A673 (cell line): ENCODE measurements at regions not wholly inside any gene's neighbourhood (a gene's known extent, or its start where the extent isn't known, plus 50 kb on each side); places are given as distances from the start of the nearest gene placed in this dataset.

Source experiments
- CTCF ChIP-seq: fragments of 300-800, 200-600 bp; sonication (generic); conservative IDR thresholded peaks from 2 replicates; pipeline ENCODE4 v1.5.1; 2017; ENCODE audit warnings: low read depth, mild to moderate bottlenecking, antibody characterized with exemption, low read length, moderate library complexity, mixed read lengths
- EZH2 ChIP-seq: fragments of 200-600 bp; sonication (generic); IDR thresholded peaks from 2 replicates; pipeline ENCODE4 v1.6.1; 2017; ENCODE audit warnings: borderline replicate concordance, low read depth, mild to moderate bottlenecking, mixed read lengths, antibody characterized with exemption, low read length; ENCODE audit not compliant: poor library complexity, severe bottlenecking

- no peak for TF ChIP-seq CTCF
- TF ChIP-seq EZH2 = no peak
Measured at GRCh38 chr5:138676556-138677193, 76.5 kb upstream of the CTNNA1 start.
